ENCODE measurements at regions not wholly inside any gene's neighbourhood (a gene's known extent, or its start where the extent isn't known, plus 50 kb on each side); places are given as distances from the start of the nearest gene placed in this dataset.

- no peak for DNase-seq
These were observed 208.7 kb downstream of the KITLG start for GRCh38 chr12:88371416-88372183.

GRCh38 chr12:88375306-88376305, 204.7 kb downstream of the KITLG start:
- no peak for DNase-seq

- DNase-seq = no peak
These were observed 202.3 kb downstream of the KITLG start for GRCh38 chr12:88377973-88378372.

- DNase-seq = no peak
These were observed 198.8 kb downstream of the KITLG start for GRCh38 chr12:88381466-88381865.

GRCh38 chr12:88383405-88383804, 196.9 kb downstream of the KITLG start:
- DNase-seq = no peak

GRCh38 chr12:88388566-88389540, 191.4 kb downstream of the KITLG start:
- peak; percentile 72 for DNase-seq

- DNase-seq = no peak
These were observed 189.5 kb downstream of the KITLG start for GRCh38 chr12:88390811-88391210.

- peak; percentile 86 for DNase-seq
These were observed 188.7 kb downstream of the KITLG start for GRCh38 chr12:88391556-88391955.

GRCh38 chr12:88393017-88393767, 187.1 kb downstream of the KITLG start:
- DNase-seq = peak; percentile 24

GRCh38 chr12:88398031-88398430, 182.2 kb downstream of the KITLG start:
- DNase-seq = peak; percentile 45

GRCh38 chr12:88399811-88400210, 180.5 kb downstream of the KITLG start:
- DNase-seq = no peak

GRCh38 chr12:88400302-88400701, 180.0 kb downstream of the KITLG start:
- no peak for DNase-seq

GRCh38 chr12:88401155-88401554, 179.1 kb downstream of the KITLG start:
- peak; percentile 55 for DNase-seq

- no peak for DNase-seq
These were observed 173.4 kb downstream of the KITLG start for GRCh38 chr12:88406905-88407304.

- DNase-seq = no peak
These were observed 171.4 kb downstream of the KITLG start for GRCh38 chr12:88408823-88409222.

- DNase-seq = no peak
These were observed 171.0 kb downstream of the KITLG start for GRCh38 chr12:88409257-88409656.

- DNase-seq = no peak
These were observed 168.6 kb downstream of the KITLG start for GRCh38 chr12:88411689-88412088.

GRCh38 chr12:88413646-88414045, 166.6 kb downstream of the KITLG start:
- no peak for DNase-seq

GRCh38 chr12:88416155-88416554, 164.1 kb downstream of the KITLG start:
- no peak for DNase-seq

GRCh38 chr12:88416786-88417185, 163.5 kb downstream of the KITLG start:
- DNase-seq = no peak

GRCh38 chr12:88417531-88417930, 162.7 kb downstream of the KITLG start:
- DNase-seq = no peak
